AG04450 (cell line): ENCODE measurements at regions not wholly inside any gene's neighbourhood (a gene's known extent, or its start where the extent isn't known, plus 50 kb on each side); places are given as distances from the start of the nearest gene placed in this dataset.

Source experiments
- CTCF ChIA-PET: fragments of 300-600, 350-600 bp; formaldehyde crosslinking; extraction: SDS; loops from one replicate; lab custom pipeline; 2022; ENCODE audit warnings: antibody characterized with exemption, inconsistent platforms; lab: Charles Lee
- POLR2A ChIA-PET: fragments of 350-600 bp; formaldehyde crosslinking; extraction: SDS; loops from one replicate; lab custom pipeline; 2021; ENCODE audit warnings: antibody characterized with exemption, inconsistent platforms; lab: Yijun Ruan, JAX
- DNase-seq: peaks from one replicate; pipeline ENCODE4 v3.0.0-alpha.2; 2011; ENCODE audit warnings: low read depth, low spot score
- H3K27ac ChIP-seq: one replicate; pipeline ENCODE4 v1.5.1; 2012; ENCODE audit warnings: low read depth, low read length, control low read depth
- H3K27me3 ChIP-seq: one replicate; pipeline ENCODE4 v1.6.0; 2012; ENCODE audit warnings: low read length; ENCODE audit not compliant: control insufficient read depth, insufficient read depth
- H3K4me3 ChIP-seq: 2 replicates; pipeline ENCODE4 v1.5.1; 2011; ENCODE audit warnings: mild to moderate bottlenecking, low read depth, low read length, control low read depth
- H3K9me3 ChIP-seq: 2 replicates; pipeline ENCODE4 v1.5.1; 2012; ENCODE audit warnings: low read length; ENCODE audit not compliant: control insufficient read depth, insufficient read depth
- TF ChIP-seq, protein P1 (sequence below): IDR thresholded peaks from 2 replicates; pipeline ENCODE4 v1.5.1; 2011; ENCODE audit warnings: low read depth, low read length, control low read depth, inconsistent platforms

GRCh38 chr12:87676731-87677130 is 352.5 kb downstream of the C12orf50 start:
- DNase-seq: no peak
- ChIA-PET POLR2A (no interaction called here), CTCF (no interaction called here)
- Histone ChIP-seq H3K27ac (no peak overlapping the region), H3K4me3 (no peak overlapping the region), H3K27me3 (no peaks in the 10 kb centered on the region), H3K9me3 (no peaks in the 10 kb centered on the region)
- TF ChIP-seq, protein P1, sequence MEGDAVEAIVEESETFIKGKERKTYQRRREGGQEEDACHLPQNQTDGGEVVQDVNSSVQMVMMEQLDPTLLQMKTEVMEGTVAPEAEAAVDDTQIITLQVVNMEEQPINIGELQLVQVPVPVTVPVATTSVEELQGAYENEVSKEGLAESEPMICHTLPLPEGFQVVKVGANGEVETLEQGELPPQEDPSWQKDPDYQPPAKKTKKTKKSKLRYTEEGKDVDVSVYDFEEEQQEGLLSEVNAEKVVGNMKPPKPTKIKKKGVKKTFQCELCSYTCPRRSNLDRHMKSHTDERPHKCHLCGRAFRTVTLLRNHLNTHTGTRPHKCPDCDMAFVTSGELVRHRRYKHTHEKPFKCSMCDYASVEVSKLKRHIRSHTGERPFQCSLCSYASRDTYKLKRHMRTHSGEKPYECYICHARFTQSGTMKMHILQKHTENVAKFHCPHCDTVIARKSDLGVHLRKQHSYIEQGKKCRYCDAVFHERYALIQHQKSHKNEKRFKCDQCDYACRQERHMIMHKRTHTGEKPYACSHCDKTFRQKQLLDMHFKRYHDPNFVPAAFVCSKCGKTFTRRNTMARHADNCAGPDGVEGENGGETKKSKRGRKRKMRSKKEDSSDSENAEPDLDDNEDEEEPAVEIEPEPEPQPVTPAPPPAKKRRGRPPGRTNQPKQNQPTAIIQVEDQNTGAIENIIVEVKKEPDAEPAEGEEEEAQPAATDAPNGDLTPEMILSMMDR: no peak

DNA sequence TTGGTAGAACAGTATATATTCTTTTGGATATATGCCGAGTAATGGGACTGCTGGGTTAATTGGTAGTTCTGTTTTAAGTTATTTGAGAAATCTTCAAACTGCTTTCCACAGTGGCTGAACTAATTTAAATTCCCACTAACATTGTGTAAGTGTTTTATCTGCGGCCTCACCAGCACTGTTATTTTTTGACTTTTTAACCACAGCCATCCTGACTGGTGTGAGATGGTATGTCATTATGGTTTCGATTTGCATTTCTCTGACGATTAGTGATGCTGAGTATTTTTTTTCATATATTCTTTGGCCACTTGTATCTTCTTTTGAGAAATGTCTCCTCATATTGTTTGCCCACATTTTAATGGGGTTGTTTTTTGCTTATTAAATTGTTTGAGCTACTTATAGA is 357.4 kb downstream of the C12orf50 start:
- H3K27ac ChIP-seq: no peak overlapping the region
- DNase-seq: no peak
- H3K27me3 ChIP-seq: no peaks in the 10 kb centered on the region
- ChIA-PET CTCF (no interaction called here), POLR2A (no interaction called here)
- TF ChIP-seq, protein P1: no peak
- H3K4me3 ChIP-seq: no peak overlapping the region
- no peaks in the 10 kb centered on the region for H3K9me3 ChIP-seq

GRCh38 chr12:87670448-87670847 is 358.8 kb downstream of the C12orf50 start:
- CTCF ChIA-PET: no interaction called here
- H3K27ac ChIP-seq: no peak overlapping the region
- TF ChIP-seq, protein P1: no peak
- H3K9me3 ChIP-seq: no peaks in the 10 kb centered on the region
- H3K4me3 ChIP-seq: no peak overlapping the region
- no peaks in the 10 kb centered on the region for H3K27me3 ChIP-seq
- POLR2A ChIA-PET: no interaction called here
- no peak for DNase-seq

DNA sequence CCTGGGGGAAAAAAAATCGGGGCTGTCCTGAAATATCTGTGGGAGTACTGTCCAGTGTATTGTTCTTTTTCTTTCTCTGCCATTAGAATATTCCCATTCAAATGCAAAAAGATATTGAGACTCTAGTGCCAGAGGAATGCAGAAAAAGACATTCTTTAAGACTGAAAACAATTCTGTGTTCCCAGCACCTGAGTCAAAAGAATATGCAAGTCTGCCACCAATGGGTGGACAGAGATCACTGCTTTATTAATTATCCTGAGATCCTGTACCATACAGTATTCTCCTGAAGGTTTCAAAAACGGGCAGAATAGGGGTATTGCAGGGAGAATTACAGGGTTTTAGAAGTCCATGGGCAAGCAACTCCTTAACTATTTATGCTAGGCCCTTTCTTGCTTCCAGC is 361.8 kb downstream of the C12orf50 start:
- DNase-seq: no peak
- H3K9me3 ChIP-seq: no peaks in the 10 kb centered on the region
- no peaks in the 10 kb centered on the region for H3K27me3 ChIP-seq
- TF ChIP-seq, protein P1: peak; percentile 20; the same call in 1 of the 2 replicates
- POLR2A ChIA-PET: no interaction called here
- H3K27ac ChIP-seq: no peak overlapping the region
- no peak overlapping the region for H3K4me3 ChIP-seq
- CTCF ChIA-PET: no interaction called here

DNA sequence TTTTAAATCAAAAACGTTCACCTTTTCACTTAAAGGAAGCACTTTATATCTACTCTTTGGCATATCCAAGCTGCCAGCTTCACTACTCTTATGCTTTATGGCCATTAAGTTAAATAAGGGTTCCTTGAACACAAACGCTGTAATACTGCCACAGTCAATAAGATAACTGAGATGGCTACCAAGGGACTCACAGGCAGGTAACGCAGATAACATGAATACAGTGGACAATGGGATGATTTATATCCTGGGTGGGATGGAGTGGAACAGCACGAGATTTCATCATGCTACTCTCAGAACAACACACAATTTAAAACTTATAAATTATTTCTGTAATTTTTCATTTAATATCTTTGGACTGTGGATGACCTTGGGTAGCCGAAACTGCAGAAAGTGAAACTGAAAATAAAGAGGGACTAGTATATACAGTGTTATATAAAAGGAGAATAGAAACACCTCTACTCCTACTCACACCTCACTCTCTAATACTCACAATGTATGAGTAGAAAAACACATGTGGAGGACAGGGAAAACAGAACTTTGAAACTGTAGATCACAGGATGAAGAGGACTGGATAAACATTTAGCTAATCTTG is 367.3 kb downstream of the C12orf50 start:
- TF ChIP-seq, protein P1: no peak
- DNase-seq: no peak
- Histone ChIP-seq H3K27ac (no peak overlapping the region), H3K27me3 (no peaks in the 10 kb centered on the region), H3K4me3 (peak overlapping the region; percentile 45), H3K9me3 (no peaks in the 10 kb centered on the region)
- ChIA-PET POLR2A (no interaction called here), CTCF (interaction anchor here (1.1 kb wide), 1 partner anchor 9 kb away, joined by 3 read pairs; no protein-coding TSS in a partner anchor)
